ENCODE measurements at regions not wholly inside any gene's neighbourhood (a gene's known extent, or its start where the extent isn't known, plus 50 kb on each side); places are given as distances from the start of the nearest gene placed in this dataset.

- no peaks in the 10 kb centered on the region for H3K9me2 ChIP-seq (replicated peaks; ENCODE audit: control insufficient read depth, low read length)
- no peaks in the 10 kb centered on the region for H3K79me2 ChIP-seq (ENCODE audit: control insufficient read depth, low read length)
- no peak for TF ChIP-seq EZH2phosphoT487 (IDR thresholded peaks at IDR 0.05; ENCODE audit: borderline replicate concordance, low read length)
- TF ChIP-seq CTCF (IDR thresholded peaks at IDR 0.05; ENCODE audit: low read depth, low read length, poor library complexity, severe bottlenecking): no peak
- no peaks in the 10 kb centered on the region for H3K36me3 ChIP-seq (ENCODE audit: control insufficient read depth, low read length)
- H3K4me1 ChIP-seq (ENCODE audit: control insufficient read depth, low read length): peaks cover 8% of the 10 kb centered on the region
- no peaks in the 10 kb centered on the region for H3F3A ChIP-seq (ENCODE audit: control insufficient read depth, insufficient read depth)
- no peak overlapping the region for H3K27ac ChIP-seq (ENCODE audit: low read depth, low read length)
- no peak overlapping the region for H3K4me2 ChIP-seq (ENCODE audit: low read length)
- no peaks in the 10 kb centered on the region for H3K27me3 ChIP-seq (ENCODE audit: control insufficient read depth, low read length)
- no peaks in the 10 kb centered on the region for H4K20me1 ChIP-seq (ENCODE audit: control insufficient read depth, insufficient read depth, low read depth, low read length)
- H3K9me3 ChIP-seq (ENCODE audit: control insufficient read depth, insufficient read depth, low read length): peaks cover 4% of the 10 kb centered on the region; the same call in 1 of the 2 replicates
- no peak overlapping the region for H3K4me3 ChIP-seq (ENCODE audit: low read length)
These were observed 302.8 kb upstream of the B3GALT2 start for GRCh38 chr1:193489191-193489590.

GRCh38 chr1:193487722-193488121, 301.3 kb upstream of the B3GALT2 start:
- peaks cover 8% of the 10 kb centered on the region for H3K4me1 ChIP-seq (ENCODE audit: control insufficient read depth, low read length)
- H3K4me3 ChIP-seq (ENCODE audit: low read length): no peak overlapping the region
- H3K9me2 ChIP-seq (replicated peaks; ENCODE audit: control insufficient read depth, low read length): no peaks in the 10 kb centered on the region
- TF ChIP-seq EZH2phosphoT487 (IDR thresholded peaks at IDR 0.05; ENCODE audit: borderline replicate concordance, low read length) (no peak), CTCF (IDR thresholded peaks at IDR 0.05; ENCODE audit: low read depth, low read length, poor library complexity, severe bottlenecking) (no peak)
- H4K20me1 ChIP-seq (ENCODE audit: control insufficient read depth, insufficient read depth, low read depth, low read length): no peaks in the 10 kb centered on the region
- no peak overlapping the region for H3K27ac ChIP-seq (ENCODE audit: low read depth, low read length)
- no peaks in the 10 kb centered on the region for H3F3A ChIP-seq (ENCODE audit: control insufficient read depth, insufficient read depth)
- H3K36me3 ChIP-seq (ENCODE audit: control insufficient read depth, low read length): no peaks in the 10 kb centered on the region
- no peak overlapping the region for H3K4me2 ChIP-seq (ENCODE audit: low read length)
- H3K9me3 ChIP-seq (ENCODE audit: control insufficient read depth, insufficient read depth, low read length): peaks cover 4% of the 10 kb centered on the region; the same call in 1 of the 2 replicates
- no peaks in the 10 kb centered on the region for H3K27me3 ChIP-seq (ENCODE audit: control insufficient read depth, low read length)
- no peaks in the 10 kb centered on the region for H3K79me2 ChIP-seq (ENCODE audit: control insufficient read depth, low read length)

- H3K27ac ChIP-seq (ENCODE audit: low read depth, low read length): no peak overlapping the region
These were observed 300.3 kb upstream of the B3GALT2 start for GRCh38 chr1:193486671-193487229.

More at GRCh38 chr1:193486671-193487229, 300.3 kb upstream of the B3GALT2 start:
- peaks cover 8% of the 10 kb centered on the region for H3K4me1 ChIP-seq (ENCODE audit: control insufficient read depth, low read length)
- H3K4me2 ChIP-seq (ENCODE audit: low read length): peak overlapping the region; percentile 31
- peak overlapping the region; percentile 7; the same call in 1 of the 2 replicates for H3K4me3 ChIP-seq (ENCODE audit: low read length)
- no peaks in the 10 kb centered on the region for H3K27me3 ChIP-seq (ENCODE audit: control insufficient read depth, low read length)
- TF ChIP-seq CTCF (IDR thresholded peaks at IDR 0.05; ENCODE audit: low read depth, low read length, poor library complexity, severe bottlenecking) (no peak), EZH2phosphoT487 (IDR thresholded peaks at IDR 0.05; ENCODE audit: borderline replicate concordance, low read length) (no peak)
- no peaks in the 10 kb centered on the region for H3K9me2 ChIP-seq (replicated peaks; ENCODE audit: control insufficient read depth, low read length)
- no peaks in the 10 kb centered on the region for H3K79me2 ChIP-seq (ENCODE audit: control insufficient read depth, low read length)
- H3K9me3 ChIP-seq (ENCODE audit: control insufficient read depth, insufficient read depth, low read length): peaks cover 4% of the 10 kb centered on the region; the same call in 1 of the 2 replicates
- no peaks in the 10 kb centered on the region for H3F3A ChIP-seq (ENCODE audit: control insufficient read depth, insufficient read depth)
- H3K36me3 ChIP-seq (ENCODE audit: control insufficient read depth, low read length): no peaks in the 10 kb centered on the region
- H4K20me1 ChIP-seq (ENCODE audit: control insufficient read depth, insufficient read depth, low read depth, low read length): no peaks in the 10 kb centered on the region
